GM10266 (cell line): ENCODE measurements at regions not wholly inside any gene's neighbourhood (a gene's known extent, or its start where the extent isn't known, plus 50 kb on each side); places are given as distances from the start of the nearest gene placed in this dataset.

Experiments used
- DNase-seq: peaks from one replicate; pipeline ENCODE4 v3.0.0; 2012; ENCODE audit errors: extremely low spot score
- TF ChIP-seq, protein P1 (sequence below): IDR thresholded peaks from 2 replicates; pipeline ENCODE4 v1.5.1; 2012; ENCODE audit warnings: mild to moderate bottlenecking, low read depth; ENCODE audit not compliant: control insufficient read depth, insufficient read depth; ENCODE audit errors: missing control alignments

- no peak for DNase-seq
These were observed 914.2 kb downstream of the TSN start for GRCh38 chr2:122669627-122670026.

DNA sequence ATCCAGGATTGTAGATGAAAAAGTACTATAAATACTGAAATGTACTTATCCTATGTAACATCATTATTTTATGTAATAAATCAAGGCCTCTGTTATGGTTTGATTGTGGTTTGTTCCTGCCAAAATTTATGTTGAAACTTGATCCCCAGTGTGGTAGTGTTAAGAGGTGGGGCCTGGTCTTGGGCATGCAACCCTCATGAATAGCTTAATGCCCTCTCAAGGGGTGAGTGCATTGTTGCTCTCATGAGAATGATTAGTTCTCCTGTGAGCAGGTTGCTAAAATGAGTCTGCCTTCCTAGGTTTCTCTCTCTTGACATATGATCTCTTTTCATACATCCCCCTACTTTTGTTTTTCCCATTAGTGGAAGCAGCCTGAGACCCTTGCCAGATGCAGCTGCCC is 915.4 kb downstream of the TSN start:
- no peak for DNase-seq
- TF ChIP-seq, protein P1, sequence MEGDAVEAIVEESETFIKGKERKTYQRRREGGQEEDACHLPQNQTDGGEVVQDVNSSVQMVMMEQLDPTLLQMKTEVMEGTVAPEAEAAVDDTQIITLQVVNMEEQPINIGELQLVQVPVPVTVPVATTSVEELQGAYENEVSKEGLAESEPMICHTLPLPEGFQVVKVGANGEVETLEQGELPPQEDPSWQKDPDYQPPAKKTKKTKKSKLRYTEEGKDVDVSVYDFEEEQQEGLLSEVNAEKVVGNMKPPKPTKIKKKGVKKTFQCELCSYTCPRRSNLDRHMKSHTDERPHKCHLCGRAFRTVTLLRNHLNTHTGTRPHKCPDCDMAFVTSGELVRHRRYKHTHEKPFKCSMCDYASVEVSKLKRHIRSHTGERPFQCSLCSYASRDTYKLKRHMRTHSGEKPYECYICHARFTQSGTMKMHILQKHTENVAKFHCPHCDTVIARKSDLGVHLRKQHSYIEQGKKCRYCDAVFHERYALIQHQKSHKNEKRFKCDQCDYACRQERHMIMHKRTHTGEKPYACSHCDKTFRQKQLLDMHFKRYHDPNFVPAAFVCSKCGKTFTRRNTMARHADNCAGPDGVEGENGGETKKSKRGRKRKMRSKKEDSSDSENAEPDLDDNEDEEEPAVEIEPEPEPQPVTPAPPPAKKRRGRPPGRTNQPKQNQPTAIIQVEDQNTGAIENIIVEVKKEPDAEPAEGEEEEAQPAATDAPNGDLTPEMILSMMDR, result no peak

More at GRCh38 chr2:122669627-122670026, 914.2 kb downstream of the TSN start:
- TF ChIP-seq, protein P1, result no peak

DNA sequence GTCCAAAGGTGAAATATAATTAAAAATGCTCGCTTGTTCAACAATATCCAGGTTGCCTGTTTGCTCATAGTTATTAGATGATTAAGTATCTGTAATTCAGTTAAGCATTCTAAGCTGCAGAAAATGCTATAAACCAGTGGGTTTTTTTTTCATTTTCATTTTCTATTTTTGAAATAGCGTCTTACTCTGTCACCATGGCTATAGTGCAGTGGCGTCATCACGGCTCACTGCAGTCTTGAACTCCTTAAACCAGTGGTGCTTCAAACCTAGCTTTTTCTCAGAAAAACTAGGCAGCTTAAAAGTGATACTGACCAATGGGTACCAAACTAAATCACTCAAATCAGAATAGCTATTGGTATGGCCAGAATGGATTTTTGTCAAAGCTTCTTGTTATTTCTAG is 925.2 kb downstream of the TSN start:
- TF ChIP-seq, protein P1, result no peak
- no peak for DNase-seq

DNA sequence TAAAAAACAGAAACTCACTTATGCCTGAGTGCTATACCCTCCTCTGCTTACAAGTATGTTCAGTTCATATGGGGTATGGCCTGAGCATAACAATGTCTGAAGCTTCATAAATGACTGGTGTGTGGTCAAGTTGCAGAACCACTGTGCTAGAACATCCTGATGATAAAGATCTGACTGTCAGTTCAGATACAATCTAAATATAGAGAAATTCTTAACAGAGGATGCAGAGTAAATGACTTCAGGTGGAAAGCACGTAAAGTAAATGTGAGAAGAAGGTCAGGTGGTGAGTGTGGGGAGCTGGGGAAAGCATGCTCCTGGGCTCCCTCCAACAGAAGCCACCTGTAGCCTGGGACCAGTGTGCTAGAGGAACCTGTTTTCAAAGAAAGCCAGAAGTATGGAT is 926.2 kb downstream of the TSN start:
- TF ChIP-seq, protein P1, result no peak
- no peak for DNase-seq

DNA sequence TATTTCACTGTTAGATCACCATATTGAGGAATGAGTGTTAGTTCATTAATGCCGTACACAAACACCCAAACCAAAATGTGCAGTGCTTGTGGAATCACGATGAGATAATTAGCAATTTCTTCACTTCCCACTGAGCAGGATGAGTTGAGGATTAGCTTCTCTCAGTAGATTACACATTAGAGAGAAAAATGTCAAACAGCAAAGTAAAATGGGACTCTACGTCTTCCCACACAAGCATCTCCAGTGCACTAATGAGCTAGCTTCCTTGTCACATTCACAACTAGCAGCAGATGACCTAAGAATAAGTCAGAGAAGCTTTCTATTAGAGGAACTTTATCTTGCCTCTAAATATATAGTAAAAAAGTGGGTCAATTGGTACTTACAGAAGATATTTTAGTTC is 926.9 kb downstream of the TSN start:
- DNase-seq, result no peak
- TF ChIP-seq, protein P1, result no peak

GRCh38 chr2:122683018-122683417 is 927.6 kb downstream of the TSN start:
- TF ChIP-seq, protein P1, result no peak
- no peak for DNase-seq

GRCh38 chr2:122692400-122693083 is 937.1 kb downstream of the TSN start:
- TF ChIP-seq, protein P1, result no peak
- DNase-seq, result no peak
